ENCODE measurements at regions not wholly inside any gene's neighbourhood (a gene's known extent, or its start where the extent isn't known, plus 50 kb on each side); places are given as distances from the start of the nearest gene placed in this dataset.

DNA sequence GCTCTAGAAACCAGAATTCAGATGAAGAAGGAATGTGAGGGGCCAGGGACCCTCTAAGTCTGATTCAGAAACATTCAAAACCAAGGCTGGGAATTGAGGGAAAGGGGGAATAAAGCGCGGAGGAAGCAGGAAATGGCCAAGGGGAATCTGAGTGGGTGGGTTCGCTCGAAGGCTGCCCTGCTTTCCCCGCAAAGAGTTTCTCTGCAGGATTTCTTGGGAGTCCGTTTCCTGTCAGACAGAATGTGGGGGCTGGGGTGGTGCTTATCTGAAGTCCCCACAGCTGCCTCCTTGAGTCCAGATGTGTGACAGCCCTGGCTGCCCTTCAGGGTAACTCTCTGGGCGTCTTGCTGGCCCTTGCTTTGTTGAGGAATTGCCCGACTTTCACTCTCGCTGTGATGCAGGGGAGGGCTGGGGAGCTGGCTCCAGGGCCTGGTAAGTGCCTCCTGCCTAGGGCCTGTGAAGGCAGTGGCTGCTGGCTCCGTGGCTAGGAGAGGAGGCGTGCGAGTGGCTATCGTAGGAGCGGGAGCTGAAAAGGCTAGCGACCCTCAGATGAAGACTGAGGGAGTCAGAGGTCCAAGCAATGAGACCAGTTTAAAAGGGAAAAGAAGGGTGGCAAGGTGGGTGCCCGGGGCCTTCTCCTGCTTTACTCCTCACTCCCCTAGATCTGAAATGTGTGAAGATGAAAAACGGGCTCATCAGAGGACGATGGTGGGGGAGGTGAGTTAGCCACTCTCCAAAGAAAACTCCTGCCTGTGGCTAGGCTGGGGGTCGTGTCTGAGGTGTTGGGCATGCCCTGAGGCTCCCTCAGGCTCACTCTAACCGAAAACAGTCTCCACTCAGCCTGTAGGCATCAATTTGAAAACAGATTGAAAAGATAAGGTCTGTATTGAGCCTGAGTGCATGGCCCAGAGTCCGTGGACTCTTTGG, 143.9 kb upstream of the UMPS start:
- no peak for DNase-seq

DNA sequence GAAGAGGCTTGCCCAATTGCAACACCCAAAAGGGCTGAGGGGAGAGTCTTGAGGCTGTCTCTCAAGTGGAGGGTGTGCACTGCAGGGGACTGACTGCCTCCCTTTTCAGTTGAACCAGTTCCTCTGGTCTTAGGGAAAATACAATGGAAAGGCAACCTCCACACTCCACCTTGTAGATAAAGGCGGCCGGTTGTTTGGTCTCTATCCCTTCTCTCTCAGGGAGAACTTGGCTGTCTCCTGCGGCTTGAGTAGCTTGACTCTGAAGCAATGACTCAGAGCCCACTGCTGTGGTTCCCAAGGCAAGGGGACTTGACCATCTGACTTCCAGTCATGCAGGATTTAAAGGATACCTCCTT, 143.2 kb upstream of the UMPS start:
- DNase-seq: no peak

DNA sequence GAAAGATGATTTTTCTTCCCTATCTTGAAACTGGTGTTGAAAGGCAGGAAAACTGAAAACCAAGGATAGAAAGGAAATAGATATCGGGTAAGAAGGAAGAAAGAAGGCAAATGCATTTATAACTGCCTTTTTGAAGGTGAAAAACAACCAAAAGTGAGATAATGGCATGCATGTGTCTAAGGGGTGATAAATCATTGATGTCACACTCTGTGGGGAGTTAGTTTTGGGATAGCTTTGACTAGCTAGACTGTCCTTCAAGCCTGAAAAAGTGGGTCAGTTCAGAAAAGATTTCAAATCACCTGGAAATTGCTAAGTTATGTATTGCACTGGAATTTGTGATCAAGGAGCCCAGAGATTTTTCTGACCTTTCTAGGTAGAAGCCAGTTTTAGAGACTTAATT, 142.2 kb upstream of the UMPS start:
- no peak for DNase-seq

DNA sequence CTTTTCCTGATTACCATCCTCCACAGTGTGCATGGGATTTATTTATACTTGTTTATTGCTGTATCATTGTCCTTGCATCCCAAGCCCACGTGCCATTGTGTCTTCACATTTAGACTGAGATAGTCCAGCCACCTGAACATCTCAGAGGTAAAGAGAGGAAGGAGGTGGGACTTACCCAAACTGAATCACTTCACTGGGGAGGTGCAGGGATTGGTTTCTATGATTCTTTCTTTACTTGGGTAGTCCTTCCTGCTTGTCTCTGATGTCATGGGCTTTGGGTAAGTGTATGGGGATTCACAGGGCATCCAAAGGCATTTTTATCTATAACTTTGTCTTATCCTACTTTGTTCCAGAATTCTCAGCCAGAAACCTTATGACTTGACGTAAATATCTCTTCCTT, 141.5 kb upstream of the UMPS start:
- DNase-seq: no peak

DNA sequence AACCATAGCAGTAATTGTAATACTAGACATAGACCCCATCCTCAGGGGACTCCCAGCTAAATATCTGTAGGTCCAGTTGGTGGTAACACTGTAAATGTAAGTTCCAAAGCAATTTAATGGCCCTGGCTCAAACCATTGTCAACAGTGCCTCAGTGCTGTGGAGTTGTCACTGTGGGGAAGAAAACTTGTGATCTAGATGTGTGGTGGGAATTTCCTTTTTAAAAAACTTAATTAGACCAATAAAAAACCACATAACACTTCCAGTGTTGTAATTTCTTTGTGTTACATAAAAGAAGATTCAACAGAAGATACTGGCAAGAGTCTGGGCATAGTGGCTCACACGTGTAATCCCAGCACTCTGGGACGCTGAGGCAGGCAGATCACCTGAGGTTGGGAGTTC, 138.6 kb upstream of the UMPS start:
- DNase-seq: no peak

DNA sequence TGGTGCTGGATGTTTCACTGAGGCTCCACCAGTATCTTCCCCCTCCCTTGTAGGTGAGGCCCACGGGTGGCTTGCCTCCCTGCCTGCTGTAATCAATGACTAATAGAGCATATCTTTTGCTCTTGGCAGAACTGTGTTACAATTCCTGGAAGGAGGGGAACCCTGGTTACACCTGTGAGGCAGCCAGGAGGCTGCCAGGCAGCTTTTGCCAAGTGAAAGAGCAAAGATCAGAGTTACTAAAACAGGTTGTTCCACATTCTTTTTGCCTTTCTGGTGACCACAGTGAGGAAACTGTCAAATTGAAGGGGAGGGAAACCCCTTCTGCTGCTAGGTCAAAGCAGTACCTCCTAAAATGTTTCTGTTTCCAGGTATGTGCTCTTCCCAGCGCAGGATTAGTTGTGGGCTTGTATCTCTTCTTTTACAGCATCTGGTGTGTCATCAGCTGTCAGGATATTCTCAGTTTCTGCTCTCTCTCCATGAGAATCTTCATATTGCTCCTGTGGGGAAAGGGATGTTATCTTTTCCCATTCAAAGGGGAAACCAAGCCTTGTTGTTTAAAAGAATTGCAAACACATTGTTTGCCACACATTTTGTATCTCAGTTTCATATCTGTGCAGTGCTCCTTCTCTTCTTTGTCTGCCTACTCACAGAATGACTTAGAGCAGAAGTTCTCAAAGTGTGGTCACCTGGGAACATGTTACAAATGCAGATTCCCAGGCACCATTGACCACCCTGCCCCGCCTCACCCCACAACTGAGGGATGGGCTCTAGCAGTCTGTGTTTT, 137.4 kb upstream of the UMPS start:
- no peak for DNase-seq

DNA sequence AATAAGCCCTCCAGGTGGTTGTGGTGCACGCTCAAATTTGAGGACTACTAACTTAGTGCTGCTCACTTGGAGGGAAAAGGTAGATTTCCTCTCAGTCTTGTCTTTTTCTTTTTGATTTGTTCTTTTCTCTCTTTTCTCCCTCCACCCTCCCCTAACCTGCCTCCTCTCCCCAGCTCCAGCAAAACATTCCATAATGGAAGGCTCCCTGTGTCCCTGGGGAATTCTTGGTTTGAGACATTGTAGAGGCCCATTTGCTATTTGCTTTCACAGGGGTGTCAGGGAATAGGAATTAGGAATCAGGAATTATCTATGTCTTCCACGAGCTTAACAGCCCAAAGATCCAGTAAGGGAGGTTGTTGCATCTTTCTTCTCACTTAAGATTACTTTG, 136.8 kb upstream of the UMPS start:
- DNase-seq: no peak

DNA sequence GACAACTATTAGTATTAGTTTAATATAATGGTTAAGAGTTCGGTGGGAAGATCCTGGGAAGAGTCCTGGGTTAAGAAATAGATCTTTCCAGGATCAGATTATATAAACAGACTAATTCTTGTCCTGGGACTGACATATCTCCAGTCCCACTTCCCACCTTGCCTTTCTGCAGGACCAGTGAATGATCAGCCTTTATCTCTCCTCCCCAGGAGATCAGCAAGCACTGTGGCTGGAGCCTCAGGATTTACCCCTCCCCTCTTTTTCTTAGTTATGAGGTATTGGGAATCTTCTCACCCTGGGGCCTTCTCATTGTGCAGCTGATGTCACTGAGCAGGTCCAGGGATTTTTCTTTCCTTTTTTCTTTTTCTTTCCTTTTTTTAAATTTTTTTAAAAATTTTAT, 135.7 kb upstream of the UMPS start:
- no peak for DNase-seq

DNA sequence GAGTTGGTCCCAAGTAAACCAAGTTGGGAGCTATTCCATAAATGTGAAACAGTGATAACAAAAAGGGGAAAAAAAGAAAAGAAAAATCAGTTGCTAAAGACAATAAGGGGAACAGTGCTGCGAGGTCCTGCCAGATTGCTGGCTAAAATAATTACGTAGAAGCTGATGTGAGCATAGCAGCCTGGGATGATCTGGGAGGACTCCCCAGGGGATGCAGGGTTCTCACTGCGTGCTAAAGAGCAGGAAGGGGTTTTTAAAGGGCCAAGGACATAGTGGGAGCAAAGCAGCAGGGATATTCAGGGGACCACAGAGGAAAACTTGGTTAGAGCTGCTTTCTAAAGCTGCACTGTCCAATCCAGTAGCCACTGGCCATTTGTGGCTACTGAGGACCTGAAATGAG, 133.0 kb upstream of the UMPS start:
- no peak for DNase-seq

DNA sequence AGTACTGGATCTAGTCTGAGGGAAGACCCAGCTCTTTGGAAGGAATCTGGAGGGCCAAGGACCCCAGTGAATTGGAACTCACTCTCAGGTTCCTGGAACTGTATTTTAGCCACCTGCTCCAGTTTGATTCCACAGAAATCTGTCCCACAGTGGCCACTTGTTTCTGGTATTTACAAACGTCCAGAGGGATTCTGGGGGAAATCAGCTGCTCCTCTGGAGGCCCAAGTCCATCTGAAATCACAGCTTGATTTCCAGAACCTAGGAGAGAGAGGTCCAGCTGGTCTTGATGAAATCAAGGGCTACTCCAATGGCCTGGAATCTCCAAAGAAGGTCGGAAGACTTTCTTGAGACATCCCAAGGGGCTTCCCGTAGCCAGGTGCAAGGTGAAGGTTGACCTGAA, 132.3 kb upstream of the UMPS start:
- DNase-seq: no peak

DNA sequence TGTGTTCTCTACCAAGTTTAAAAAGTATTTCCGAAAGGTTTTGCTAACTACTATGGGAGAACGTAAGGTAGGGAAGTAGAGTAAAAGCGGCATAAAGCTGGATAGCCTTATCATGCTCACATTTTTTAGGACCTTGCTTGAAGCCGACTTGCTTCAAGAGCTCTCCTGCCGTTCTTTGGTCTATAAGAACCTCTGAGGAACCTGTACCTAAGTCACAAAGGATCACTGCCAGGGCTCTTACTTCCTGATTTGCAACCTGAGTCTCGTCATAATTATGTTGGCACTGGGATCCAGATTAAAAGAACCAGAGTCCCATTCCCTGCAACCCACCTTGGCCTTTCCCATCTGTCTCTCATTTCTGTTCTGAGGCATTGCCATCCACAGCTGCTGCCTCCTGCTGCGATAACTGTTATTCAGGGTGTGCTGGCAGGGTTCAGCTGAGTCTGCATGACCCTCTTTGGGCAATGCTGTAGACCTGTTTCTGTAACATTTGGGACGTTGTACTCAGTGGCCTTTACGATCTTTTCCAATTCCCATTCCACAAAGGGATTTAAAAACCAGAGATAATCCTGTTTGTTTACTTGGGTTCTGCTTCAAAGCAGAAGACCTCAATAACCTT, 131.0 kb upstream of the UMPS start:
- no peak for DNase-seq

DNA sequence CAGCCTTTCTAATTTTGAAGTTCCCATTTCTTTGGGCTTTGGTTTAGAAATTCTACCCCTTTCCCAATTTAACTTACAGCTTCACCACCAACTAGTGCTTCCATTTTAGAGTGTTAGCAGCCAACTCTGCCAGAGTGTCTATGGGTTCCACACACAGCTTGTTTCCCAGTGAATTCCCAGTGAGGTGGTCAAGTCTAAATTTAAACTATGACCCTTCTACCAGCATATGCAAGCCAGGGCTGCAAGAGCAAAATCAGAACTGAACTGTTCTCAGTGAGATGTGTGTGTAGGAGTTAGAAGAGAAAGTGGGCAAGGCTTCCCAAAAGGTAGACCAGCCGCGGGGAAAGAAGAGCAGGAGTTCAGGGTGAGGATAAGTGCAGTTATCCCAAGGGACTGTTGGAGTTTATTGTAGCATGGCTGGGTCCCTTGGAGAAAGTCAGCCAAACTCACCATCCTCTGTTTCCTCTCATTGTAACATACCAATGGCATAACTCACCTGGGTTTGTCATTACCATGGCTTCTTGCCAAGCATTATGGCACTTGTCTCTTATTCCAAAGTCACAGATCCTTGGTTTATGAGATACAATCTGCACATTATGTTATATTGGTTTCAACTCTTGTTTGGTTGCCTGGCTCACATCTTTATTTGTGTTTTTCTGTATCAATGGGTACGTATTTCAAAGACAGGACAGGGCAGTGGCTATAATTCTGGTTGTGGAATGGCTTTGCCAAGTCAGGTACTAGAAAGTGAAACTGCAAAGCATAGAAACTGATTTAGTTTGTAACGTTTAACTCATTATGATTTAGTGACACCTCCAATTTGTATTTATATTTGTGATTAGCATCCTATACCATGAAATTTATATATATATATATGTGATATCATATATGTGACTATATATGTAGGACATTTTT, 130.2 kb upstream of the UMPS start:
- DNase-seq: no peak

DNA sequence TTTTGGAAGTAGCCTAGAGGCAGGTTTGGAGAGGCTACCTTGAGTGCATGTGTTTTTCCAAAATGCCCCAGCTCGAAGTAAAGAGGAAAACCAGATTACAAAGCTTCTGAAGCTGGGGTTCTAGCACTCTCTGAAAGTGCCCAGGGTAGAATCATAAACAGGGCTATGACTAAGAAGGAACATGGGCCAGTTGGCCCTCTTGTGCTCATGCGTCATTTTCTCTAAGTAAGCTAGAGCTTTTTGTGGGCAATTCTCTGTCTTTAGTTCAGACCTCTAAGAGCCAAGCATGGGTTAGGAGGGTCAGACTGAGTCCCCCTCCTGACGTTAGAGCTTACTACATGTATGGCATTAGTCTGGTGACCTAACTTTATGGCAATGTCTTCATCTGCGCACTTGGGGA, 129.5 kb upstream of the UMPS start:
- DNase-seq: no peak

DNA sequence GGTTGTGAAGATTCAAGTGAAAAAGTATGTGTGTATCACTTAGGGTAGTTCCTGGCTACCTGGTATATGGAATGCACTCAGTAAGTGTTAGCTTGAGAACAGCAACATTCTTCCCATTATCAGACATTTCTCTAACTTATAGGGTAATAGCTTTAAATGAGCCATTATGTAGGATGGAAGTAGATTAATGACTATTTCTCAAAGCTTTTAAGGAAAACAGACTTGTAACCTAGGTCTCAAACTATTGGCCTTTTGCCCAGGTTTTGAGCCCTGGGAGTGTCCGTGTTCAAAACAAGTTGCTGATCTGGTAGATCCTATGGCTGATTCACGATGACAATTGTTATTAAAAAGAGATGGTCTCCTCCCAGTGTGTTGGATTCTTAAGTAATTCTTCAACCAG, 129.1 kb upstream of the UMPS start:
- DNase-seq: no peak

DNA sequence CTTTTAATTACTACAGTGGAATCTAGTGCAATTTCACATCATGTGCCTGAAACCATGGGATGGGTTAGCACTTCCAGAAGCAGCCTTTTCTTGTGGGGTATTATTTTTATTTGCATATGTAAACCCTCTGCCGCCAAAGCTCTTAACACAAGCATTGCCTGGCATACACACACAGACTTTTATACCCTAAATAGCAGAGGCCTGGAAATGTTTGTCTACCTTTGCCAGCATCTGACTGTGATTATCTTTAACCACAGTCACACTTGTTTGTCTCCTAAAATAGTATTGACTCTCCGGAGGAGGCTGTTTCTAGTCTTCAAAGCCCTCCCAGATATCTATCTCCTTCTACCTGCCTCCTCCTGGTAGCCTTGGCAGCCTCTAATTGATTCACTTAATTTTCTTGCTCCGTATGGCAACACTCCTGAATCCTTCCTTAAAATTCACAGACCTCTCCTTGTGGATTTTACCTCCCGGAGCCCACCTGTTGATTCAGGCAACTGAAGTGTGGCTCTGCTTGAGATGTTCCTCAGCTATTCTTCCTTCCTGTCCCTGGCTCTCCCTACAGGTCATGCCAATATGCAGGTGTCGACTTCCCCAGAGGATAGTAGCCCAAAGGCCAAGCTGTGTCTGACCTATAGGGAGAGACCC, 127.1 kb upstream of the UMPS start:
- no peak for DNase-seq

DNA sequence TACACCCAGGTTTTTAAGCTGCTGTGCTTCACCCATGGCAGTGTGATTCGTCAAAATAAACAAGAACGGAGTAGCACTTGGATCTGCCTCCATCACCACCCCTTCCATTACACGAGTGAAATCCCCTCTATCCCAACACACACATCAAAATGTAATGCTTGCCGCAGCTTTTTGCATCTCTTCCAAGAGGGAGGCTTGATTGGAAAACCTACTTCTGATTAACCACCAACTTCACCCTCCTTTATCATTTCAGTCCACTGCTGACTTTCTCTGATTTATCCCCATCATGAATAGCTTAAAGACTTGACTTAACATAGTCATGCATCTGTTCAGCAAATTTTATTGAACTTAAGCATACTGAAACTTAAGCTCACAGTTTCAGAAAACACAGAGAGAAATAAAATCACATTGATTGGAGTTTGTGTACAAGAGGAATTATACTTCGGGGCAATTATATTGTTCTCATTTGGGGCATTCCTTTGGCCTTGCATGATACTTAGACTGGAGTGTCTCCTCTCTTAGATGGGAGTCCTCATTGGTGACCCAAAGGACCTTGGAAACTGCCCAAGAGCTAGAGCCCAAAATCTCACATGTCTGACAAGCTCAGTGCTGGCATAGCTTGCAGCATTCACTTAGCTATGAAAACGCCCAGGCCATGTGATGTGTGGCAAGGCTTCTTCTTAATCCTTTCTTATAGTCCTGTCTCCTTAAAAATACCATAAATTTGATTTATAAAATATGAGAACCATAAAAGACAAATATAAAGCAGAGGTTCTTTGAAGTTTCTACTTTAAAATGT, 124.3 kb upstream of the UMPS start:
- no peak for DNase-seq

DNA sequence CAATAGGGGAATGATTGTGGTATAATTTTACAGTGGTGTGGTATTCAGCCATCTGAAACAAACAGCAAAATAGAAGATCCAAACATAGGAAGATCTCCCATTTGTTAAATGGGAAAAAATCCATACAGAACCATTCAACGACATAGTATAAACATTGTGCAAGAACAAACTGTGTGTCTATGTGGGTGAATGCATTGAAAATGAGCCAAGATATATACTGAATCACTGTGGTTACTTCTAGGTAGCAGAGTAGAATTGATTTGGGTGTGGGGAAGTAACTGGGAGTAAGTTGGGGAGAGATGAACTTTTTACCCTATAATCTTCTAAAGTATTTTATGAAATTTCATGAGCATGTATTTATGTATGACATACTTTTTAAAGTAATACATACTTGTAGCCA, 123.1 kb upstream of the UMPS start:
- no peak for DNase-seq

DNA sequence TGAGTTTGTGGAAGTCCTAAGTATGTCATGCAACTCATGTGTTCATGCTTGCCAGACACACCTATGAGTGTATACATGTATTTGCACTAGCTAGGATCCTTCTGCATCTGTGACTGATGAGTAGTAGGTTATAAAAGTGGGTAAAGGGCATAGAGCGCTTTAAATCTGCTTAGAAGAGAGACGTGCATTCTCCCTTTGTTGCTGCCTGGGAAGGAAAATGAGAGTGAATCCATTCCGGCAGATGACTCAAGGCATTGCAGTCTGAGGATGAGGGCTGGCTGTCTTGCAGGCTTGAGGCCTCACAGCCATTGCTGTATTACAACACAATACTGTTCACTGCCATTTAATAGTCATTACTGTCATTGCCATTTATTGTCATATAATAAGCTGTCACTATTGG, 120.8 kb upstream of the UMPS start:
- no peak for DNase-seq

DNA sequence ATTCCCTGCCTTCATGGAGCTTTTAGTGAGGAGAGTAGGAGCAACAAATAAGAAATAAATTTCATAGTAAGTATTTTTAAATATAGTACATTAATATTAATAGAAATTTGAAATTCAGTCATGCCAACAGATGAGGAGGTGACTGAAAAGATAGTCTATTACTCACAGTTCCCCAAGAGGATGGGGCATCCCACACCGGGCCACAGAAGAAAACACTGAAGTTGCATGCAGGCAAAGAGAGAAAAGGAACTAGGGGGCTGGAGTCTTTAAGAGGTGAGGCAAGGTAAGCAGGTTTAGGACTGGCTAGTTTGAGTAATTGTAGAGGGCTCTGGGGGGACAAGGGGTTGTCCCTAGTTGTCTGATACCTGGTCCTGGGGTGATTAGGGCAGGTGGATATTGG, 120.1 kb upstream of the UMPS start:
- DNase-seq: no peak

DNA sequence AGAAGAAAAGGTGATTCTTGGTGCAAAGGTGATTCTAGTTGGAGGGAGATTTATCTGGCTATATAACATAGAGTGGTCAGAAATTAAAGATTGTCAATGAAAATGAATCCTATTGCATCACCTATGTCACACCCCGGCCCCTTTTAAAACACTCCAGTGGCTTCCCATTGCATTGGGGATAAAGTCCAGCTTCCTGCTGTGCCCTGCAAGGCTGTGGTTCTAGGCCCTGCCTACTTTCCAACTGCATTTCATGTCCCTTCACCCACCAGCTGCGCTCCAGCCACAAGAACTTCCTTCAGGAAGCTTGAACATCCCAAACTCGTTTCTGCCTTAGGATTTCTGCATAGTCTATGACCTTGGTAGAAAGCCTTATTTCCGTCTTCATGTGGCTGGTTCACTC, 118.7 kb upstream of the UMPS start:
- DNase-seq: no peak

DNA sequence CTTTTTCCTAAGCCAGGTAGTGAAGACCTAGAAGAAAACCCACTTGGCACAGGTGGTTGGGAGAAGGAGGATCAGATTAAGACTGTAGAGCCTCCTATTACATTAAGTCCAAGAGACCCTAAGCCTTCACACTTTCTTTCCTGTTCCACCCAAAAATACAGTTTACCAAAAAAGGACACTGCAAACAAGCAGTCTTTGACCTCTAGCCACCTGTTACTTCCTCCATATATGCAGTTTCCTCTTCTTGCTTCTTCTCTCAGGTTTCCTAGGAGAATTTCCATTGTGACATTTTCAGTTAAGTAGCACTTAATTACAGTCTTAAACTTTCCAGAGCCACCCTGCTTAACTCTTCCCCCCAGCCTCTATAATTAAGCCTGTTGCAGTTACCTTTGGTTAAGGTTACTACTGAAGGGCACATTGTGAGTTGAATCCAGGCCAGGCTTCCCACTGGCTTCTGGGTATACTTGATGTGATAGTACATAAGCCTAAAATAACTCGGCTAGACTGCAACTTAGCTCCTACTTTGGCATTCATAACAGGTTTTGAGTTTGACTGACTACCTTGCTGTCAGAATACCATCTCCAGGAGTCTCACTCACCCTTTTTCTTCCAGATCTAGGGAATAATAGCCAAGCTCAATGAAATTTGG, 114.2 kb upstream of the UMPS start:
- DNase-seq: no peak
